Astrocyte (in vitro differentiated cells and primary cell): ENCODE measurements at regions not wholly inside any gene's neighbourhood (a gene's known extent, or its start where the extent isn't known, plus 50 kb on each side); places are given as distances from the start of the nearest gene placed in this dataset.

Experiments used
- DNase-seq: peaks from one replicate; pipeline ENCODE4 v3.0.0-alpha.2; 2010; ENCODE audit warnings: low read depth
- FAIRE-seq: peaks from 2 replicates; lab custom pipeline; 2011; peaks lifted over from hg19 to GRCh38; lab: Jason Lieb, UNC
- H2AFZ ChIP-seq: 2 replicates; pipeline ENCODE4 v1.6.0; 2012; ENCODE audit warnings: low read depth, low read length, inconsistent platforms
- H3K27ac ChIP-seq: 2 replicates; pipeline ENCODE4 v1.5.1; 2011; ENCODE audit warnings: low read depth, low read length, inconsistent platforms
- H3K27me3 ChIP-seq: 2 replicates; pipeline ENCODE4 v1.6.0; 2011; ENCODE audit warnings: low read length, inconsistent platforms; ENCODE audit not compliant: insufficient read depth
- H3K36me3 ChIP-seq: 2 replicates; pipeline ENCODE4 v1.5.1; 2011; ENCODE audit warnings: low read length, inconsistent platforms; ENCODE audit not compliant: insufficient read depth
- H3K4me1 ChIP-seq: 2 replicates; pipeline ENCODE4 v1.5.1; 2011; ENCODE audit warnings: low read length, inconsistent platforms; ENCODE audit not compliant: insufficient read depth
- H3K4me2 ChIP-seq: 2 replicates; pipeline ENCODE4 v1.6.0; 2012; ENCODE audit warnings: low read length, inconsistent platforms
- H3K4me3 ChIP-seq: 2 replicates; pipeline ENCODE4 v1.5.1; 2011; ENCODE audit warnings: low read depth, mild to moderate bottlenecking, low read length, inconsistent platforms; ENCODE audit not compliant: insufficient read depth
- H3K79me2 ChIP-seq: 2 replicates; pipeline ENCODE4 v1.6.0; 2012; ENCODE audit warnings: mild to moderate bottlenecking, low read length, inconsistent platforms; ENCODE audit not compliant: insufficient read depth
- H3K9ac ChIP-seq: 2 replicates; pipeline ENCODE4 v1.6.0; 2012; ENCODE audit warnings: mild to moderate bottlenecking, low read length, inconsistent platforms
- H3K9me3 ChIP-seq: 2 replicates; pipeline ENCODE4 v1.5.1; 2012; ENCODE audit warnings: low read depth, mild to moderate bottlenecking, low read length, inconsistent platforms; ENCODE audit not compliant: insufficient read depth
- H4K20me1 ChIP-seq: 2 replicates; pipeline ENCODE4 v1.6.0; 2012; ENCODE audit warnings: low read length, inconsistent platforms; ENCODE audit not compliant: insufficient read depth
- H3K27ac Mint-ChIP-seq: one replicate; pipeline ENCODE4 v1.8.0; 2021; ENCODE audit warnings: mild to moderate bottlenecking, mixed read lengths; ENCODE audit not compliant: unreplicated experiment
- H3K27me3 Mint-ChIP-seq: one replicate; pipeline ENCODE4 v1.8.0; 2021; ENCODE audit warnings: low read depth, mixed read lengths; ENCODE audit not compliant: unreplicated experiment
- H3K36me3 Mint-ChIP-seq: one replicate; pipeline ENCODE4 v1.8.0; 2021; ENCODE audit warnings: low read depth, mixed read lengths; ENCODE audit not compliant: unreplicated experiment
- H3K4me1 Mint-ChIP-seq: one replicate; pipeline ENCODE4 v1.8.0; 2021; ENCODE audit warnings: low read depth, mixed read lengths; ENCODE audit not compliant: unreplicated experiment
- H3K4me3 Mint-ChIP-seq: one replicate; pipeline ENCODE4 v1.8.0; 2021; ENCODE audit warnings: mild to moderate bottlenecking, moderate library complexity, mixed read lengths; ENCODE audit not compliant: unreplicated experiment
- H3K9me3 Mint-ChIP-seq: one replicate; pipeline ENCODE4 v1.8.0; 2021; ENCODE audit warnings: mild to moderate bottlenecking, mixed read lengths; ENCODE audit not compliant: unreplicated experiment
- EZH2 ChIP-seq: IDR thresholded peaks from 2 replicates; pipeline ENCODE4 v1.6.1; 2012; ENCODE audit warnings: mild to moderate bottlenecking, low read length, inconsistent platforms; ENCODE audit not compliant: insufficient read depth
- TF ChIP-seq, protein P1 (sequence below): IDR thresholded peaks from 2 replicates; pipeline ENCODE4 v1.5.1; 2011; ENCODE audit warnings: low read depth, mild to moderate bottlenecking, inconsistent platforms, low read length, moderate library complexity; ENCODE audit not compliant: insufficient read depth

DNA sequence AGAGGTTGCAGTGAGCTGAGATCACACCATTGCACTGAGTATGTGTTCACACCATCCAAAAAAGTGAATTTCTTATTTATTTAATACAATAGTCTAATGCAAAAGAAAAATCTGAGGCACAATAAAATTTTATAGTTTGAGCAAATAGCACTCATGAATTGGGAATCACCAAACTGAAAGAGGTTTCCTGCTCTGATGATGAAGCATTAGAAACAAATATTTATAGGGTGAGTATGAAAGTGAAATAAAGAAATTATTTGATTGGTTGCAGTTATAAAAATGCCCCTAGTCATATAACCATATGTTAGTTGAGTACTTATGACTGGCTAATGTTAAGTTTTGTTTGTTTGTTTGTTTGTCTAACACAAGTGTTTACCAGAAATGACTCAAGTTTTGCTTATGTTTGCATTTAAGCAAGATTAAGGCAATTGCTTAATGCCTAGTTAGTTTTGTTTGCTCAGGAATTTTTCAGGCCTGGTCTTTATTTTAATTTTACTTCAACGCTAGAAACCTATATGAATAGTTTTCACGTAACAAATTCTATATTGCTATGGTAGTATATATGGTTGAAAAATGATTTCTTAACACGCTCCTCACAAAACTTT is 151.5 kb upstream of the FAM83B start:
- no peaks in the 10 kb centered on the region for H3K36me3 Mint-ChIP-seq
- FAIRE-seq, result peak; percentile 59
- H3K27me3 ChIP-seq, result no peaks in the 10 kb centered on the region

GRCh38 chr6:54695815-54696214 is 150.8 kb upstream of the FAM83B start:
- Histone ChIP-seq H3K36me3 (no peaks in the 10 kb centered on the region), H2AFZ (no peak overlapping the region), H3K27me3 (no peaks in the 10 kb centered on the region), H3K4me1 (no peaks in the 10 kb centered on the region), H3K4me3 (no peak overlapping the region), H3K79me2 (no peaks in the 10 kb centered on the region), H3K9ac (no peak overlapping the region), H4K20me1 (no peaks in the 10 kb centered on the region), H3K9me3 (no peaks in the 10 kb centered on the region), H3K4me2 (no peak overlapping the region), H3K27ac (no peak overlapping the region)
- no peaks in the 10 kb centered on the region for H3K27me3 Mint-ChIP-seq
- DNase-seq (no peak), FAIRE-seq (no peak)
- no peaks in the 10 kb centered on the region for H3K9me3 Mint-ChIP-seq
- H3K36me3 Mint-ChIP-seq, result no peaks in the 10 kb centered on the region
- H3K4me1 Mint-ChIP-seq, result peaks cover 17% of the 10 kb centered on the region
- no peak overlapping the region for H3K27ac Mint-ChIP-seq
- no peak overlapping the region for H3K4me3 Mint-ChIP-seq
- TF ChIP-seq, protein P1, sequence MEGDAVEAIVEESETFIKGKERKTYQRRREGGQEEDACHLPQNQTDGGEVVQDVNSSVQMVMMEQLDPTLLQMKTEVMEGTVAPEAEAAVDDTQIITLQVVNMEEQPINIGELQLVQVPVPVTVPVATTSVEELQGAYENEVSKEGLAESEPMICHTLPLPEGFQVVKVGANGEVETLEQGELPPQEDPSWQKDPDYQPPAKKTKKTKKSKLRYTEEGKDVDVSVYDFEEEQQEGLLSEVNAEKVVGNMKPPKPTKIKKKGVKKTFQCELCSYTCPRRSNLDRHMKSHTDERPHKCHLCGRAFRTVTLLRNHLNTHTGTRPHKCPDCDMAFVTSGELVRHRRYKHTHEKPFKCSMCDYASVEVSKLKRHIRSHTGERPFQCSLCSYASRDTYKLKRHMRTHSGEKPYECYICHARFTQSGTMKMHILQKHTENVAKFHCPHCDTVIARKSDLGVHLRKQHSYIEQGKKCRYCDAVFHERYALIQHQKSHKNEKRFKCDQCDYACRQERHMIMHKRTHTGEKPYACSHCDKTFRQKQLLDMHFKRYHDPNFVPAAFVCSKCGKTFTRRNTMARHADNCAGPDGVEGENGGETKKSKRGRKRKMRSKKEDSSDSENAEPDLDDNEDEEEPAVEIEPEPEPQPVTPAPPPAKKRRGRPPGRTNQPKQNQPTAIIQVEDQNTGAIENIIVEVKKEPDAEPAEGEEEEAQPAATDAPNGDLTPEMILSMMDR, result no peak
- TF ChIP-seq EZH2, result no peak

More for the DNA sequence above, 151.5 kb upstream of the FAM83B start:
- TF ChIP-seq EZH2, result no peak
- TF ChIP-seq, protein P1, result no peak
- no peaks in the 10 kb centered on the region for H4K20me1 ChIP-seq
- Mint-ChIP-seq H3K27me3 (no peaks in the 10 kb centered on the region), H3K4me1 (peaks cover 14% of the 10 kb centered on the region), H3K27ac (no peak overlapping the region), H3K4me3 (no peak overlapping the region), H3K9me3 (no peaks in the 10 kb centered on the region)
- no peak overlapping the region for H3K9ac ChIP-seq
- no peak overlapping the region for H2AFZ ChIP-seq
- no peaks in the 10 kb centered on the region for H3K9me3 ChIP-seq
- H3K4me2 ChIP-seq, result no peak overlapping the region
- no peaks in the 10 kb centered on the region for H3K4me1 ChIP-seq
- H3K36me3 ChIP-seq, result no peaks in the 10 kb centered on the region
- no peak overlapping the region for H3K4me3 ChIP-seq
- no peaks in the 10 kb centered on the region for H3K79me2 ChIP-seq
- no peak overlapping the region for H3K27ac ChIP-seq
- no peak for DNase-seq

DNA sequence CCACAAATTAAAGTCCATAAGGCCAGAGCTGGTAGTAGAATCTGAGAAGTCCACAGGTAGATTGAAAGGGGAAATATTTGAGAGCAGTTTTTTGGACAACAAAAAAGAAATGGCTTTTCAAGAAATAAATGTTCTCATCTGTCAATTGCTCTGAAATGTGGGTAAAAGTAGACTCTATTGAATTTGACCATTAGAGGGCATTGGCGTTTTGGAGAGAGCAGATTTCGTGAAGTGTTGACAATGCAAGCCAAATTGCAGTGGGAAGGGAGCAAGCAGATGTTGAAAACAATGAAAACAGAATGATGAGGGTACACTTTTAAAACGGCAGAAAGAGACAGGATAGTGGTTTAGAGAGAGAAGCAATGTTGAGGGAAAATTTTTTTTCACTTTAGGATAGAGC is 149.1 kb upstream of the FAM83B start:
- H3K4me1 ChIP-seq, result no peaks in the 10 kb centered on the region
- no peaks in the 10 kb centered on the region for H3K27me3 Mint-ChIP-seq
- H3K4me3 ChIP-seq, result no peak overlapping the region
- TF ChIP-seq EZH2, result no peak
- TF ChIP-seq, protein P1, result no peak
- no peaks in the 10 kb centered on the region for H3K36me3 Mint-ChIP-seq
- no peak overlapping the region for H3K4me3 Mint-ChIP-seq
- no peaks in the 10 kb centered on the region for H3K9me3 Mint-ChIP-seq
- H2AFZ ChIP-seq, result no peak overlapping the region
- H3K4me2 ChIP-seq, result no peak overlapping the region
- no peak overlapping the region for H3K27ac ChIP-seq
- H3K79me2 ChIP-seq, result no peaks in the 10 kb centered on the region
- no peak for DNase-seq
- no peak overlapping the region for H3K27ac Mint-ChIP-seq
- no peak overlapping the region for H3K9ac ChIP-seq
- FAIRE-seq, result no peak
- peaks cover 17% of the 10 kb centered on the region for H3K4me1 Mint-ChIP-seq
- H4K20me1 ChIP-seq, result no peaks in the 10 kb centered on the region
- no peaks in the 10 kb centered on the region for H3K9me3 ChIP-seq
- no peaks in the 10 kb centered on the region for H3K27me3 ChIP-seq
- no peaks in the 10 kb centered on the region for H3K36me3 ChIP-seq
